HCT116 (cell line): ENCODE measurements at regions not wholly inside any gene's neighbourhood (a gene's known extent, or its start where the extent isn't known, plus 50 kb on each side); places are given as distances from the start of the nearest gene placed in this dataset.

Source experiments
- ATAC-seq: fragments of 200-7000 bp; cut with Tn5 transposase; 2 replicates; pipeline ENCODE4 v1.9.1; 2020; ENCODE audit warnings: mild to moderate bottlenecking, moderate library complexity
- BruUV-seq: library from RNA; stranded (reverse); fragments of 400-500 nt; replicated peaks from 2 replicates; lab custom pipeline; 2021; lab: Mats Ljungman, UMichigan
- CTCF ChIA-PET: fragments of 300-600 bp; sonication (Branson Sonifier 250); formaldehyde crosslinking; loops from one replicate; lab custom pipeline; 2021; ENCODE audit warnings: antibody characterized with exemption; lab: Charles Lee
- POLR2A ChIA-PET: fragments of 300-600, 350-600 bp; sonication (Branson Sonifier 250); formaldehyde crosslinking; loops from one replicate; lab custom pipeline; 2021; ENCODE audit warnings: antibody characterized with exemption; lab: Charles Lee
- RAD21 ChIA-PET, 2 experiments: fragments of 300-600 bp; sonication (Branson Sonifier 250); formaldehyde crosslinking; loops; one replicate each; lab custom pipeline; 2023; ENCODE audit warnings: low total read pairs in 2 of 2; ENCODE audit not compliant: uncharacterized antibody in 2 of 2, unreplicated experiment in 2 of 2, low non-redundant PET in 1 of 2; lab: Charles Lee
- DNase-seq: peaks from one replicate; pipeline ENCODE4 v3.0.0-alpha.2; 2010; ENCODE audit warnings: low read depth, low spot score
- H2AFZ ChIP-seq: fragments of 200-600 bp; shearing (Covaris generic), sonication (generic); 2 replicates; pipeline ENCODE4 v1.6.1; 2017; ENCODE audit warnings: low read depth, mixed run types, mixed read lengths, antibody characterized with exemption, low read length; ENCODE audit not compliant: poor library complexity, severe bottlenecking
- H3K27ac ChIP-seq: 2 replicates; pipeline ENCODE4 v1.5.1; 2012; ENCODE audit warnings: low read depth, low read length
- H3K27me3 ChIP-seq: fragments of 200-600 bp; sonication (generic); 2 replicates; pipeline ENCODE4 v1.6.1; 2016; ENCODE audit warnings: mixed run types, low read length, mixed read lengths; ENCODE audit not compliant: insufficient read depth
- H3K36me3 ChIP-seq, 2 experiments: fragments of 200-500 bp in 1 of 2; fragments of 200-600 bp in 1 of 2; sonication (Bioruptor generic) in 1 of 2; sonication (generic) in 1 of 2; 2 replicates each; pipeline versions ENCODE4 v1.5.1 to v1.6.1; 2014 to 2016; ENCODE audit warnings: low read length in 2 of 2, inconsistent platforms in 1 of 2, mixed read lengths in 1 of 2, mixed run types in 1 of 2; ENCODE audit not compliant: insufficient read depth in 2 of 2, control insufficient read depth in 1 of 2
- H3K4me1 ChIP-seq, 2 experiments: fragments of 200-600 bp in 1 of 2; sonication (generic) in 1 of 2; 2 replicates each; pipeline versions ENCODE4 v1.5.1 to v1.6.1; 2012 to 2017; ENCODE audit warnings: low read length in 2 of 2, inconsistent platforms in 1 of 2, mild to moderate bottlenecking in 1 of 2, mixed read lengths in 1 of 2, mixed run types in 1 of 2, moderate library complexity in 1 of 2; ENCODE audit not compliant: insufficient read depth in 2 of 2, control insufficient read depth in 1 of 2
- H3K4me2 ChIP-seq: fragments of 200-600 bp; sonication (generic); 2 replicates; pipeline ENCODE4 v1.6.1; 2017; ENCODE audit warnings: mixed run types, low read length, mixed read lengths
- H3K4me3 ChIP-seq, 2 experiments: fragments of 200-600 bp in 1 of 2; sonication (generic) in 1 of 2; replicated peaks in 1 of 2; 2 replicates each; pipeline ENCODE4 v1.5.1; 2011 to 2016; ENCODE audit warnings: low read length in 2 of 2, control low read depth in 1 of 2, low read depth in 1 of 2, mild to moderate bottlenecking in 1 of 2, mixed read lengths in 1 of 2, mixed run types in 1 of 2
- H3K79me2 ChIP-seq: fragments of 200-600 bp; sonication (generic); 2 replicates; pipeline ENCODE4 v1.6.1; 2017; ENCODE audit warnings: mild to moderate bottlenecking, mixed run types, low read length, moderate library complexity, mixed read lengths; ENCODE audit not compliant: insufficient read depth
- H3K9ac ChIP-seq: fragments of 200-600 bp; sonication (generic); 2 replicates; pipeline ENCODE4 v1.6.1; 2016; ENCODE audit warnings: low read length, mixed read lengths
- H3K9me2 ChIP-seq: fragments of 200-600 bp; sonication (generic), shearing (Covaris generic); 2 replicates; pipeline ENCODE4 v1.6.1; 2017; ENCODE audit warnings: mixed run types, mild to moderate bottlenecking, moderate library complexity; ENCODE audit not compliant: insufficient read depth
- H3K9me3 ChIP-seq, 2 experiments: fragments of 200-500 bp in 1 of 2; fragments of 200-600 bp in 1 of 2; sonication (Bioruptor generic) in 1 of 2; sonication (generic) in 1 of 2; 2 replicates each; pipeline ENCODE4 v1.6.1; 2014 to 2017; ENCODE audit warnings: low read length in 2 of 2, mixed read lengths in 2 of 2, inconsistent platforms in 1 of 2, low read depth in 1 of 2, mild to moderate bottlenecking in 1 of 2, mixed run types in 1 of 2, moderate library complexity in 1 of 2; ENCODE audit not compliant: control insufficient read depth in 1 of 2, insufficient read depth in 1 of 2
- H4K20me1 ChIP-seq: fragments of 200-600 bp; sonication (generic), shearing (Covaris generic); 2 replicates; pipeline ENCODE4 v1.6.1; 2017; ENCODE audit warnings: mixed run types, mild to moderate bottlenecking, moderate library complexity; ENCODE audit not compliant: insufficient read depth
- CTCF ChIP-seq, 3 experiments: fragments of 200-600 bp in 1 of 3; sonication (generic) in 1 of 3; IDR thresholded peaks in 2 of 3; conservative IDR thresholded peaks in 1 of 3; 2 replicates each; pipeline ENCODE4 v1.5.1; 2012 to 2017; ENCODE audit warnings: low read depth in 2 of 3, low read length in 2 of 3, antibody characterized with exemption in 1 of 3, borderline replicate concordance in 1 of 3, control low read depth in 1 of 3, mild to moderate bottlenecking in 1 of 3, mixed read lengths in 1 of 3, mixed run types in 1 of 3, moderate library complexity in 1 of 3; ENCODE audit not compliant: insufficient read depth in 1 of 3
- EGR1 ChIP-seq: IDR thresholded peaks from 2 replicates; pipeline ENCODE4 v1.6.1; 2012; ENCODE audit warnings: low read depth
- ELF1 ChIP-seq: IDR thresholded peaks from 2 replicates; pipeline ENCODE4 v1.6.1; 2012; ENCODE audit warnings: low read depth, borderline replicate concordance
- EZH2 ChIP-seq: fragments of 200-600 bp; sonication (generic); IDR thresholded peaks from 2 replicates; pipeline ENCODE4 v1.6.1; 2017; ENCODE audit warnings: antibody characterized with exemption, mixed run types
- EZH2phosphoT487 ChIP-seq: fragments of 200-600 bp; IDR thresholded peaks from 2 replicates; pipeline ENCODE4 v1.6.1; 2018; ENCODE audit warnings: antibody characterized with exemption, borderline replicate concordance
- FOSL1 ChIP-seq: IDR thresholded peaks from 2 replicates; pipeline ENCODE4 v1.6.1; 2012; ENCODE audit warnings: low read depth
- JUND ChIP-seq: IDR thresholded peaks from 2 replicates; pipeline ENCODE4 v1.6.1; 2012
- POLR2A ChIP-seq: IDR thresholded peaks from 2 replicates; pipeline ENCODE4 v1.7.0; 2011; ENCODE audit warnings: borderline replicate concordance; ENCODE audit not compliant: insufficient read depth, insufficient read length; ENCODE audit errors: extremely low read depth
- POLR2AphosphoS5 ChIP-seq: IDR thresholded peaks from 2 replicates; pipeline ENCODE4 v1.6.1; 2011; ENCODE audit warnings: mild to moderate bottlenecking, low read depth, low read length, moderate library complexity
- SIN3A ChIP-seq: IDR thresholded peaks from 2 replicates; pipeline ENCODE4 v1.6.1; 2012; ENCODE audit warnings: low read depth
- SP1 ChIP-seq: IDR thresholded peaks from 2 replicates; pipeline ENCODE4 v1.6.1; 2012; ENCODE audit warnings: low read depth
- TCF7L2 ChIP-seq: IDR thresholded peaks from 2 replicates; pipeline ENCODE4 v1.7.0; 2011; ENCODE audit warnings: borderline replicate concordance, inconsistent platforms; ENCODE audit not compliant: insufficient read depth, insufficient read length; ENCODE audit errors: extremely low read depth
- YY1 ChIP-seq: IDR thresholded peaks from 2 replicates; pipeline ENCODE4 v1.6.1; 2011; ENCODE audit warnings: low read length, low read depth, moderate library complexity, mild to moderate bottlenecking; ENCODE audit not compliant: insufficient replicate concordance; ENCODE audit errors: extremely low read depth
- ZNF274 ChIP-seq: fragments of 200-500 bp; sonication (Bioruptor generic); IDR thresholded peaks from 2 replicates; pipeline ENCODE4 v1.6.1; 2014; ENCODE audit warnings: mild to moderate bottlenecking, low read depth, low read length, inconsistent platforms
- intact Hi-C: fragments of 100-400 bp; cut with micrococcal nuclease; formaldehyde crosslinking; loops from 2 replicates; pipeline ENCODE4 v1.10.0; 2022
- TF ChIP-seq, protein P1 (sequence below): IDR thresholded peaks from 2 replicates; pipeline ENCODE4 v1.6.1; 2011; ENCODE audit warnings: mild to moderate bottlenecking, low read length, moderate library complexity; ENCODE audit not compliant: insufficient replicate concordance; ENCODE audit errors: extremely low read depth
- TF ChIP-seq, protein P2 (sequence below): IDR thresholded peaks from 2 replicates; pipeline ENCODE4 v1.6.1; 2012
- TF ChIP-seq, protein P3 (sequence below): IDR thresholded peaks from 2 replicates; pipeline ENCODE4 v1.6.1; 2012

GRCh38 chr13:53129864-53130393, 101.3 kb downstream of the OLFM4 start (continued):
- no peak for TF ChIP-seq EZH2phosphoT487
- no peak for TF ChIP-seq POLR2A
- TF ChIP-seq, protein P1, sequence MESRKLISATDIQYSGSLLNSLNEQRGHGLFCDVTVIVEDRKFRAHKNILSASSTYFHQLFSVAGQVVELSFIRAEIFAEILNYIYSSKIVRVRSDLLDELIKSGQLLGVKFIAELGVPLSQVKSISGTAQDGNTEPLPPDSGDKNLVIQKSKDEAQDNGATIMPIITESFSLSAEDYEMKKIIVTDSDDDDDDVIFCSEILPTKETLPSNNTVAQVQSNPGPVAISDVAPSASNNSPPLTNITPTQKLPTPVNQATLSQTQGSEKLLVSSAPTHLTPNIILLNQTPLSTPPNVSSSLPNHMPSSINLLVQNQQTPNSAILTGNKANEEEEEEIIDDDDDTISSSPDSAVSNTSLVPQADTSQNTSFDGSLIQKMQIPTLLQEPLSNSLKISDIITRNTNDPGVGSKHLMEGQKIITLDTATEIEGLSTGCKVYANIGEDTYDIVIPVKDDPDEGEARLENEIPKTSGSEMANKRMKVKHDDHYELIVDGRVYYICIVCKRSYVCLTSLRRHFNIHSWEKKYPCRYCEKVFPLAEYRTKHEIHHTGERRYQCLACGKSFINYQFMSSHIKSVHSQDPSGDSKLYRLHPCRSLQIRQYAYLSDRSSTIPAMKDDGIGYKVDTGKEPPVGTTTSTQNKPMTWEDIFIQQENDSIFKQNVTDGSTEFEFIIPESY, result no peak
- TF ChIP-seq JUND, result no peak
- TF ChIP-seq POLR2AphosphoS5, result no peak
- TF ChIP-seq, protein P2, sequence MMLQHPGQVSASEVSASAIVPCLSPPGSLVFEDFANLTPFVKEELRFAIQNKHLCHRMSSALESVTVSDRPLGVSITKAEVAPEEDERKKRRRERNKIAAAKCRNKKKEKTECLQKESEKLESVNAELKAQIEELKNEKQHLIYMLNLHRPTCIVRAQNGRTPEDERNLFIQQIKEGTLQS, result no peak
- no peak for TF ChIP-seq SIN3A
- TF ChIP-seq YY1, result no peak
- TF ChIP-seq TCF7L2, result no peak

GRCh38 chr13:53131361-53131760, 102.7 kb downstream of the OLFM4 start:
- POLR2A ChIA-PET, result no interaction called here
- TF ChIP-seq TCF7L2 (no peak), EGR1 (no peak), POLR2AphosphoS5 (no peak), SP1 (no peak), POLR2A (no peak), EZH2 (no peak), CTCF (IDR thresholded peaks at IDR 0.05 in 2 of 3, conservative IDR thresholded peaks at IDR 0.05 in 1 of 3; ENCODE audit: borderline replicate concordance in 1 of 3, insufficient read depth in 1 of 3, low read depth in 2 of 3, low read length in 2 of 3) (no peak), ZNF274 (no peak), FOSL1 (no peak), ELF1 (no peak)
- TF ChIP-seq, protein P3, sequence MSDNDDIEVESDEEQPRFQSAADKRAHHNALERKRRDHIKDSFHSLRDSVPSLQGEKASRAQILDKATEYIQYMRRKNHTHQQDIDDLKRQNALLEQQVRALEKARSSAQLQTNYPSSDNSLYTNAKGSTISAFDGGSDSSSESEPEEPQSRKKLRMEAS, result no peak
- TF ChIP-seq, protein P2, result no peak
- Histone ChIP-seq H3K4me1 (no peaks in the 10 kb centered on the region), H3K4me3 (no peak overlapping the region), H3K36me3 (no peaks in the 10 kb centered on the region), H3K79me2 (no peaks in the 10 kb centered on the region), H3K9me3 (no peaks in the 10 kb centered on the region), H3K9ac (no peak overlapping the region), H3K27me3 (no peaks in the 10 kb centered on the region), H3K9me2 (no peaks in the 10 kb centered on the region), H3K4me2 (no peak overlapping the region), H2AFZ (no peak overlapping the region), H3K27ac (no peak overlapping the region), H4K20me1 (no peaks in the 10 kb centered on the region)
- CTCF ChIA-PET, result no interaction called here
- RAD21 ChIA-PET, result no interaction called here
- DNase-seq (no peak), ATAC-seq (no peak)
- no TSS peak for BruUV-seq
- intact Hi-C loops, result no loop called here
